ENCODE measurements at regions not wholly inside any gene's neighbourhood (a gene's known extent, or its start where the extent isn't known, plus 50 kb on each side); places are given as distances from the start of the nearest gene placed in this dataset.
"Not testable (repeated sequence)": the region's sequence is repeated elsewhere in the genome, so short reads cannot be mapped to it uniquely, and the experiment has no call there.

- no peak for DNase-seq
Observed at GRCh38 chr2:133843091-133843490, 274.8 kb upstream of the NCKAP5 start.

GRCh38 chr2:133843551-133843950, 275.3 kb upstream of the NCKAP5 start:
- no peak for DNase-seq

GRCh38 chr2:133844214-133844892, 276.1 kb upstream of the NCKAP5 start:
- DNase-seq = peak; percentile 54 to 56

- DNase-seq = no peak
Observed at GRCh38 chr2:133846476-133846875, 278.2 kb upstream of the NCKAP5 start.

GRCh38 chr2:133847591-133847990, 279.3 kb upstream of the NCKAP5 start:
- DNase-seq = no peak

GRCh38 chr2:133848111-133848649, 279.9 kb upstream of the NCKAP5 start:
- no peak for DNase-seq

GRCh38 chr2:133849341-133849740, 281.1 kb upstream of the NCKAP5 start:
- no peak for DNase-seq

- no peak for DNase-seq
Observed at GRCh38 chr2:133854603-133855200, 286.4 kb upstream of the NCKAP5 start.

GRCh38 chr2:133855526-133855925, 287.3 kb upstream of the NCKAP5 start:
- DNase-seq = no peak

- DNase-seq = no peak
Observed at GRCh38 chr2:133856678-133857077, 288.4 kb upstream of the NCKAP5 start.

- DNase-seq = no peak
Observed at GRCh38 chr2:133859578-133859977, 291.3 kb upstream of the NCKAP5 start.

- no peak for DNase-seq
Observed at GRCh38 chr2:133862400-133862977, 294.2 kb upstream of the NCKAP5 start.

- DNase-seq = no peak
Observed at GRCh38 chr2:133863106-133863800, 295.0 kb upstream of the NCKAP5 start.

GRCh38 chr2:133865141-133865540, 296.9 kb upstream of the NCKAP5 start:
- no peak for DNase-seq

- no peak for DNase-seq
Observed at GRCh38 chr2:133867166-133867565, 298.9 kb upstream of the NCKAP5 start.

- DNase-seq = no peak
Observed at GRCh38 chr2:133871545-133872209, 303.4 kb upstream of the NCKAP5 start.

- no peak for DNase-seq
Observed at GRCh38 chr2:133878326-133878725, 310.1 kb upstream of the NCKAP5 start.

- DNase-seq = no peak
Observed at GRCh38 chr2:133879703-133880102, 311.4 kb upstream of the NCKAP5 start.

GRCh38 chr2:133882159-133882558, 313.9 kb upstream of the NCKAP5 start:
- DNase-seq = not testable (repeated sequence)

GRCh38 chr2:133884739-133885381, 316.6 kb upstream of the NCKAP5 start:
- DNase-seq = peak in 1 of 2 experiments; percentile 2

GRCh38 chr2:133885847-133886246, 317.6 kb upstream of the NCKAP5 start:
- no peak for DNase-seq
